NT2/D1 (cell line): ENCODE measurements at regions not wholly inside any gene's neighbourhood (a gene's known extent, or its start where the extent isn't known, plus 50 kb on each side); places are given as distances from the start of the nearest gene placed in this dataset.

ENCODE experiments used
- SUZ12 ChIP-seq: IDR thresholded peaks from 2 replicates; pipeline ENCODE4 v1.6.1; 2011; ENCODE audit not compliant: insufficient read length, insufficient read depth; ENCODE audit errors: extremely low read depth
- YY1 ChIP-seq: IDR thresholded peaks from 2 replicates; pipeline ENCODE4 v1.6.1; 2011; ENCODE audit not compliant: insufficient read length, insufficient read depth
- ZNF274 ChIP-seq: IDR thresholded peaks from 2 replicates; pipeline ENCODE4 v1.6.1; 2011; ENCODE audit warnings: mild to moderate bottlenecking, low read depth, low read length

- TF ChIP-seq ZNF274 (no peak), YY1 (no peak), SUZ12 (no peak)
Observed at GRCh38 chr6:138018297-138018696, 88.9 kb downstream of the PERP start.
